ENCODE measurements at regions not wholly inside any gene's neighbourhood (a gene's known extent, or its start where the extent isn't known, plus 50 kb on each side); places are given as distances from the start of the nearest gene placed in this dataset.

DNA sequence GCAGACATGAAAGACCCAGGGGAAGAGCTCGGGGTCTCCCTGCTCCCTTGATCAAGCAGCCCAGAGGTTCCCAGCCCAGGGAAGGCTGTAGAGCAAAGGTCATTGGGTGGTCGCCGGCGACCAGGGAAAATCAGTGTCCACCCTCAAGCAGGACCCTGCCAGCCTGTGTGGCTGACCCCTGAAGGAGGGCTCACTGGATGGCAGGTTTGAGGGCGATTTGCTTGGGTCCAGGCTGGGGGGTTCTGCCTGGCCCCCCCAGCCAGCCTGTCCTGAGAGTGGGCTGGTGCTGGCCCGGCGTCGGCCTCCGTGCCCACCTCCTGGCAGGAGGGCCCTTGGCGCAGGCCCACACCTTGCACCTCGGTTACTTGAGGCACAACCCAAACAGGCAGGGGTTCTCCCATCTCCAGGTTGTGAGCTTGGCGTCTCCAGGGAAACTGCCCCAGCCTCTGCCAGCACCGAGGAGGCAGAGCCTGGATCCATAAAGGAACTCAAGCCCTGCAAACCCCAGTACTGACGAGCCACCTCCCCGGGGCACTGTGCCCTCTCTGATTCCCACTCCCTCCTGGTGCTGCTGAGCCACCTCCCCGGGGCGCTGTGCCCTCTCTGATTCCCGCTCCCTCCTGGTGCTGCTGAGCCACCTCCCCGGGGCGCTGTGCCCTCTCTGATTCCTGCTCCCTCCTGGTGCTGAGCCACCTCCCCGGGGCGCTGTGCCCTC, 329.0 kb upstream of the SFSWAP start:
- ChIA-PET POLR2A (no interaction called here), CTCF (no interaction called here)

GRCh38 chr12:131383291-131383690, 327.6 kb upstream of the SFSWAP start:
- H3K36me3 ChIP-seq (ENCODE audit: control insufficient read depth, insufficient read depth, low read length): no peaks in the 10 kb centered on the region
- TF ChIP-seq, protein P1, sequence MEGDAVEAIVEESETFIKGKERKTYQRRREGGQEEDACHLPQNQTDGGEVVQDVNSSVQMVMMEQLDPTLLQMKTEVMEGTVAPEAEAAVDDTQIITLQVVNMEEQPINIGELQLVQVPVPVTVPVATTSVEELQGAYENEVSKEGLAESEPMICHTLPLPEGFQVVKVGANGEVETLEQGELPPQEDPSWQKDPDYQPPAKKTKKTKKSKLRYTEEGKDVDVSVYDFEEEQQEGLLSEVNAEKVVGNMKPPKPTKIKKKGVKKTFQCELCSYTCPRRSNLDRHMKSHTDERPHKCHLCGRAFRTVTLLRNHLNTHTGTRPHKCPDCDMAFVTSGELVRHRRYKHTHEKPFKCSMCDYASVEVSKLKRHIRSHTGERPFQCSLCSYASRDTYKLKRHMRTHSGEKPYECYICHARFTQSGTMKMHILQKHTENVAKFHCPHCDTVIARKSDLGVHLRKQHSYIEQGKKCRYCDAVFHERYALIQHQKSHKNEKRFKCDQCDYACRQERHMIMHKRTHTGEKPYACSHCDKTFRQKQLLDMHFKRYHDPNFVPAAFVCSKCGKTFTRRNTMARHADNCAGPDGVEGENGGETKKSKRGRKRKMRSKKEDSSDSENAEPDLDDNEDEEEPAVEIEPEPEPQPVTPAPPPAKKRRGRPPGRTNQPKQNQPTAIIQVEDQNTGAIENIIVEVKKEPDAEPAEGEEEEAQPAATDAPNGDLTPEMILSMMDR (IDR thresholded peaks at IDR 0.05; ENCODE audit: insufficient read depth, low read depth, low read length): no peak
- CTCF ChIA-PET: no interaction called here
- DNase-seq (ENCODE audit: low read depth): no peak
- POLR2A ChIA-PET: no interaction called here
- no peaks in the 10 kb centered on the region for H3K27me3 ChIP-seq (ENCODE audit: control insufficient read depth, insufficient read depth, low read length)
- H3K4me3 ChIP-seq (ENCODE audit: low read depth, low read length): no peak overlapping the region

More for the DNA sequence above, 329.0 kb upstream of the SFSWAP start:
- TF ChIP-seq, protein P1 (IDR thresholded peaks at IDR 0.05; ENCODE audit: insufficient read depth, low read depth, low read length): no peak
- Histone ChIP-seq H3K36me3 (ENCODE audit: control insufficient read depth, insufficient read depth, low read length) (no peaks in the 10 kb centered on the region), H3K27me3 (ENCODE audit: control insufficient read depth, insufficient read depth, low read length) (no peaks in the 10 kb centered on the region), H3K4me3 (ENCODE audit: low read depth, low read length) (no peak overlapping the region)
- DNase-seq (ENCODE audit: low read depth): no peak

DNA sequence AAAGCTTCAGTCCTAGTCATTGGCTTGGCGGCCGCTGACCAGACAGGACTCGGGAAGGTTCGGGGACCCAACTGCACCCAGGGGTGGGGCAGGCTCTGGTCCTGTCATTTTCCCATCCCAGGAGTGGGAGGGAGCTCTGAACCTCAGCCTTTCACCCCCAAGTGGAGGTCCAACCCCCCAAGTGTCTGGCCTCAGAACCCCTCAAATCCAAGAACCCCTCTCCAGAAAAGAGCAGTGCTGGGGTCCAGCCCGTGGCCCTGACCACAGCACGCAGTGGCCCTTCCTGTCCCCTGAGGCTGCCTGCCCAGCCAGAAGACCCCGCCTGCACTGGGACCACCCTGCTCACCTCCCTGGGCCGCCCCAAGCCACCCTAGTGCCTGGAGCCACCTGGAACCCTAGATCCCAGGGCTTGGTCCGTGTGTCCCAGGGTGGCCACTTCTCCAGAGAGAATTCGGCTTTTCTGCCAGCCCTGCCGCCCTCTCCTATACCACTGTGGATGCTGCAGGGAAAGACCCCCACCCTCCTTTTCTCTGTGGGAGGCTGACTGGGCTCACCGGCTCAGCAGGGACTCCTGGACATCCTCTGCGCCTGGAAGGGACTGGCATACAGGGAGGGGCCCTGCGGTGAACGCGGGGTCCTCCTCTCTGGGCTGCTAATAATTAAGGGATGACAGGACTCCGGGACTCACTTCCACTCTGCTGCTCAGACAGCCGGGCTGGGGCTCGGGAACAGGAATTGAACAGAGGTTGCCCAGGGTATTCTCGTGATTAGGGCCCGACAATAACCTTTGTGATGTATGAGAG, 326.9 kb upstream of the SFSWAP start:
- CTCF ChIA-PET: no interaction called here
- POLR2A ChIA-PET: no interaction called here
- DNase-seq (ENCODE audit: low read depth): no peak
- Histone ChIP-seq H3K4me3 (ENCODE audit: low read depth, low read length) (no peak overlapping the region), H3K36me3 (ENCODE audit: control insufficient read depth, insufficient read depth, low read length) (no peaks in the 10 kb centered on the region), H3K27me3 (ENCODE audit: control insufficient read depth, insufficient read depth, low read length) (no peaks in the 10 kb centered on the region)
- TF ChIP-seq, protein P1 (IDR thresholded peaks at IDR 0.05; ENCODE audit: insufficient read depth, low read depth, low read length): no peak

GRCh38 chr12:131384544-131384855, 326.4 kb upstream of the SFSWAP start:
- Histone ChIP-seq H3K4me3 (ENCODE audit: low read depth, low read length) (no peak overlapping the region), H3K27me3 (ENCODE audit: control insufficient read depth, insufficient read depth, low read length) (no peaks in the 10 kb centered on the region), H3K36me3 (ENCODE audit: control insufficient read depth, insufficient read depth, low read length) (no peaks in the 10 kb centered on the region)
- POLR2A ChIA-PET: no interaction called here
- CTCF ChIA-PET: no interaction called here
- DNase-seq (ENCODE audit: low read depth): no peak
- TF ChIP-seq, protein P1 (IDR thresholded peaks at IDR 0.05; ENCODE audit: insufficient read depth, low read depth, low read length): no peak

DNA sequence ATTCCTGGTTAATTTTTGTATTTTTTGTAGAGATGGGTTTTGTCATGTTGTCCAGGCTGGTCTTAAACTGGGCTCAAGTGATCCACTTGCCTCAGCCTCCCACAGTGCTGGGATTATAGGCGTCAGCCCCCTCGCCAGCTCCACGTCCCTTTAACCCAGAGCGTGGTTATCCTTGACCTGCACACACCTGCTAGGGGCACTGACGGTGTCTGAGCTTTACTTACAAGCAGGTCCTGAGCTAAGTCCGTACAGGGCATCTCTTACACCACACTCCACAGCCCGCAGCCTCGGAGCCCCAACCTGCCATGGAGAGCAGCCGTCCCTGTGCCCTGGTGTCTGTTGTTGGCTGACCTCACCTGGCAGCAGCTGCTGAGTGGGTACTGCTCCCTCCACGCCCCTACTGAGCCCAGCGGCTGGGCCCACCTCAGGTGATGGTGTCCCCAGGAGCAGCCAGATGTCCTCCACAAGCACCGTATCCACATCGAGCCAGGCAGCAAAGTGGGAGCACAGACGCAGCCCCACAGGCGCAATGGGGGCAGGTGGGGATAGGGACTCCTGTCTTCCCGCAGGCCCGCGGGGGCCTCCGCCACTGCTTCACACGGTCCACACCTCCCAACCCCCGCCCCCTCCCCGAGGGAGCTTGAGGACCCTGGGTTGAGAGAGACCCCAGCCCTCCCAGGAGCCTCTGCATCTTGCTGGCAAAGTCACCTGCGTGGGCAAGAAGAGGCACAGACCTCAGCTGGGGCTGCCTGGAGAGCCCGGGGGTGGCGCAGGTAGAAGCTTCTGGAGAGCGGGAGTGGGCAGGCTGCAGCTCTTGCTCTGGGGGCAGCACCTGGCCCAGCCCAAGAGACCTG, 325.4 kb upstream of the SFSWAP start:
- H3K4me3 ChIP-seq (ENCODE audit: low read depth, low read length): no peak overlapping the region
- no peaks in the 10 kb centered on the region for H3K36me3 ChIP-seq (ENCODE audit: control insufficient read depth, insufficient read depth, low read length)
- no peak for DNase-seq (ENCODE audit: low read depth)
- ChIA-PET POLR2A (no interaction called here), CTCF (no interaction called here)
- no peaks in the 10 kb centered on the region for H3K27me3 ChIP-seq (ENCODE audit: control insufficient read depth, insufficient read depth, low read length)
- TF ChIP-seq, protein P1 (IDR thresholded peaks at IDR 0.05; ENCODE audit: insufficient read depth, low read depth, low read length): no peak
